GM18502 (cell line): ENCODE measurements at regions not wholly inside any gene's neighbourhood (a gene's known extent, or its start where the extent isn't known, plus 50 kb on each side); places are given as distances from the start of the nearest gene placed in this dataset.

Experiments used
- ATAC-seq: cut with Tn5 transposase; IDR thresholded peaks from one replicate; pipeline ENCODE4 v1.9.1; 2021; ENCODE audit warnings: mild to moderate bottlenecking; ENCODE audit not compliant: unreplicated experiment, poor library complexity

GRCh38 chr5:153084511-153084910 is 406.0 kb upstream of the GRIA1 start:
- no peak for ATAC-seq

DNA sequence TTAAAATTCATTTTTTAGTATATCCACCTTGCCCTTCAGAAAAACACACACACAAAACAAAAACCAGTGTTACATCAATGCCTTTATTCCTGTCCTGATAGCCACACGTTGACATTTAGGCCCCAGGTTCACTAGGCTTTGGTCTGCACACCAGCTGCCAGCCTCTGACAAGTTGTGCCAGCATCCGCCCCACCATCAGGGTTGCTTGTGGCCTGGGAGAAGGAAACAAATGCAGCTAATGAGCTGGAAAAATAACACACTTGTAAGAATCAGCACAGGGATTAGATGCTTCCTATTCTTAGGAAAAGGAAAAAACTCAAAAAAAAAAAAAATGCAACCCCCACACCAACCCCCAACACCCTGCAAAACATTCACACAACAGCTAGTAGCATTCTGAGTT is 404.0 kb upstream of the GRIA1 start:
- no peak for ATAC-seq

DNA sequence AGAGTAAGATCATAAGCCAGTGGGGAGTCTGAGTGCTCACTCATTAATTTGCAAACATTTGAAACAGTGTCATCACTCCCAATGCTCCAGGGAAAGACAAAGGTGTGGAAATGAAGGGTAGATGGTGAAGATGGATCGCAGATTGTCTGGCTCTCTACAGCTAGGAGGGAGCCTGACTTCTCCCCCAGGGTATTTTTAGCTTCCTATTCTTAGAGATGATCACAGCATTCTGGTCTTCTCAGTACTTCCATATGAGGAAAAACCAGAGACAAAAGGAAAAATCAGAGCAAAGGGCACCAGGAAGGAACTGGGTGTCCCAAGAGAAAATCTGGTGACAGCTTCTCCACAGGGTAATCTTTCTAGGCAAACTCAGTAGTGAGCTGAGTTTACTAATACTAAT is 401.9 kb upstream of the GRIA1 start:
- no peak for ATAC-seq

- no peak for ATAC-seq
Measured at GRCh38 chr5:153094333-153094732, 396.1 kb upstream of the GRIA1 start.

DNA sequence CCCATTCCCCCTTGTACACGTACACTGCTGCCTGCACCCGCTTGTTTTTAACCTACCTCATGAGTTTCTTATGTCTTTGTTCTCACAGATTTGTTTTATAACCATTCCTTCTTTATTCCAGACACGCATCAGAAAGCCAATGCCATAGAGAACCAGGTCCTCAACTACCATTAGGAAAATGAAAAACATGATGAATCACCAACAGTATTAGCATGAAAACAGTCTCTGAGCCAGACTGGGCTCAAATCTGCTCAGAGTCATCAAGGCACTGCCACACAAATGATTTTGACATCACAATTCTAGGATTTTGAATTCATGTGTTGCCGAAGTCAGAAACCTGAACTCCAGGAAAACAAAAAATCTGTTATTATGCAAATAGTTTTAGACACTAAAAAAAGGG is 394.1 kb upstream of the GRIA1 start:
- ATAC-seq: no peak

DNA sequence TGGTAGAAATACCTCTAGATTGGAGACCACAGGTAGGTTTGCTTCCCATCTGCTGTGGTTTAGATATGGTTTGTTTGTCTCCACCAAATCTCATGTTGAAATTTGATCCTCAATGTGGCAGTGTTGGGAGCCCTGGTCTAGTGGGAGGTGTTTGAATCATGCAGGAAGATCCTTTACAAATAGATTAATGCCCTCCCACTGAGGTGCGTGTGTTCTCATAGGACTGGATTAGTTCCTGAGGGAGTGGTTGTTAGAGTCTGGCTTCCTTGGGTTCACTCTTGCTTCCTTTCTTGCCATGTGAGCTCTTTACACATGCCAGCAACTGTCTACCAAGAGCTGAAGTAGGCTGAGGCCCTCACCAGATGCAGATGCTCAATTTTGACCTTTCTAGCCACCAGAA is 391.1 kb upstream of the GRIA1 start:
- ATAC-seq: no peak

DNA sequence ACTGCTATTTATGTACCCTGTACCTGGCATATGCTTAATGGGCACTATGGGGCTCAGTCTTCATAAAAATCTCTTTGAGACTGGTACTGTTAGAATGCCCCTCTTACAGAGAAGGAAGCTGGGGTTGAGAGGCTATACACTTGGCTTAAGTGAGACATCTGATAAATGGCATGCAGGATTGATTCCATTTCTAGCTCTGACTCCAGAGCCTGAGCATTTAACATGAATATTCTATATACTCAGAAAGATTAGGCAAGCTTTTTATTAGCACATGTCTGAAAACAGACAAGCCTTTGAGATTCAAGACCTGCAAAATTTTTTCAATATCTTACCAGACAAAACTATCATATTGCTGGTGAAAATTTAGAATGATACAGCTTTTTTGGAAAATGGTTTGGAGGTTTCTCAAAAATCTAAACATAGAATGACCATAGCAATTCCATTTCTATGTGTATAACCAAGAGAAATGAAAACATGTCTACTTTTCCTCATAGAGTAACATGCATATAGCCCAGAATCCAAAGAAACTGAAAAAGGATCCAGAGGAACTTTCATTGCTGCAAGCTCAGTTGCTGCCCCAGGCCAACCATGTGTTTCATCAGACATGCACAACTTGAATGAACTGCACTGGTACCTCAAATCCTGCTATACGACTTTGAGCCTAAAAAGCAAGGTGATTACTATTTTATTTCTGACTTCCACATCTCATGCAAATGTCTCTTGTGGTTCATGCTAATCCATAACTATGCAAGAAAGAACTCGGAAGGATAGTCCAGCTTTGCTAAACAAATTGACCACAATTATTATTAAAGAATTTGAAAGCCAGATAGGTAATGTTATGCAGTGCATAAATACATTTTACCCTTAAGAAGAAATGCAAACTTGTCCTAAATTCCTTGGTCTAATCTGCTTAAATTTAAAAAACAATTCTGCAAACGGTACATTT is 389.0 kb upstream of the GRIA1 start:
- ATAC-seq: no peak

- no peak for ATAC-seq
Measured at GRCh38 chr5:153116916-153117315, 373.6 kb upstream of the GRIA1 start.

GRCh38 chr5:153118018-153118417 is 372.5 kb upstream of the GRIA1 start:
- ATAC-seq: no peak

- no peak for ATAC-seq
Measured at GRCh38 chr5:153122403-153122802, 368.1 kb upstream of the GRIA1 start.

- ATAC-seq: no peak
Measured at GRCh38 chr5:153130296-153130695, 360.2 kb upstream of the GRIA1 start.

GRCh38 chr5:153135411-153135810 is 355.1 kb upstream of the GRIA1 start:
- ATAC-seq: no peak

DNA sequence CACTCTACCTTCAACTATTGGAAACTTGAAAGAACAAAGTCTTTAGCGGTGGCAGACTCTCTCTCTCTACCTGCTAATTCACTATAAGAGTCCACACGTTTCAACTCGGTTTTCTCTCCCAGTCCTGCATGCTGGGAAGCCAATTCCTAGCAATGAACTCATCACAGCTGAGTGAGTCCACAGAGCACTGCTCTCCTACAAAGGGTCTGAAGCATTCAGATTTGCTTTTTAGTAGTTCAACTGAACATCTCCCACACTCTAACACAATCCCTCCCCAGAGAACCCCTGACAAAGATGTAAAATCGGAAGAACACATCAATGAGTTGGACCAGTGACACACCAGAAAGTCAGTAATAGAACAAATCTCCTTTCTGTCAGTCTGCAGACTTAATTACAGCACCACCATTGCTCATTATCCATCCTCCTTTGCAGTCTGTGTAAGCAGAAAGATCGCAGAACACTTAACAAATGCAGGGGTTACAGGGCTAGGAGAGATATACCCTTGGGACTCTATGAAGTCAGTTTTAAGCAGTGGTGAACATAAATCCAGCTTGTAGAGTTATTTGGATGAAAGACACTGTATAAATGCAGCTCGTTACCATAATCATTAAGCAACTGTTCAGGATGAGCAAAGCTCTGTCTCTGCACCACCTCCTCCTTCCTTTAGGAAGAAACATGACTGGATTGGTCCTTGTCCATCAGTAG is 353.4 kb upstream of the GRIA1 start:
- no peak for ATAC-seq

- peak; percentile 89 for ATAC-seq
Measured at GRCh38 chr5:153147891-153148623, 342.4 kb upstream of the GRIA1 start.

DNA sequence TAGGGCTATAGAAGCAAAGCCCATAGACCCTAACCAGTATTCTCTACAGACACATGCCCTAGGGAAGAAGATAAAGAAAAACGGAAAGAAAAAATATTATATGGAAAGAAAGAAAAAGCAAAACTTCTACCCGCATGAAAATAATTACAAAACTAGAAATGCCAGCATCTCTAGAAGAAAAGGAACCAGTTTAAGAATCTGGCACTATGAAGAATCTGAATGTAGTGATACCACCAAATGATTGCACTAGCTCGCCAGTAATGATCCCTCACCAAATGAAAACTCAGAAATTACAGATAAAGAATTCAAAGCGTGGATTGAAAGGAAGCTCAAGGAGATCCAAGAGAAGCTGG is 341.9 kb upstream of the GRIA1 start:
- no peak for ATAC-seq

DNA sequence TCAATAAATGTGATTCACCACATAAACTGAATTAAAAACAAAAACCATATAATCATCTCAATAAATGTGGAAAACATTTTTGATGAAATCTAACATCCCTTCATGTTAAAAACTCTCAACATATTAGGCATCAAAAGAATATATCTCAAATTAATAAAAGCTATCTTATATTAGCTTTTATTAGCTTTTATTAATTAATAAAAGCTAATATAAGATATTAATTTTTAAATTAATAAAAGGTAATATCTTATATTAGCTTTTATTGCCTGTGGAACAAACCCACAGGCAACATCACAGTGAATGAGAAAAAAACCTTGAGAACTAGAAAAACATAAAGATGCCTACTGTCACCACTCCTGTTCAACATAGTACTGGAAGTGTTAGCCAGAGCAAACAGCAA is 338.9 kb upstream of the GRIA1 start:
- no peak for ATAC-seq

DNA sequence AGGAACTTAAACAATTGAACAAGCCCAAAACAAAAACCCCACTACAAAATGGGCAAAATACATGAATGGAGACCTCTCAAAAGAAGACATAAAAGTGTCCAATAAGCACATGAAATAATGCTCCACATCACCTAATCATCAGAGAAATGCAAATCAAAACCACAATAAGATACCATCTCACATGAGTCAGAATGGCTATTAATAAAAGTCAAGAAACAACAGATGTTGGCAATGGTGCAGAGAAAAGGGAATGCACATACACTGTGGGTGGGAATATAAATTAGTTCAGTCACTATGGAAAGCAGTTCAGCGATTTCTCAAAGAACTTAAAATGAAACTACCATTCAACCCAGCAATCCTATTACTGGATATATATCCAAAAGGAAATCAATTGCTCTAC is 337.4 kb upstream of the GRIA1 start:
- ATAC-seq: no peak

- ATAC-seq: no peak
Measured at GRCh38 chr5:153157156-153157555, 333.3 kb upstream of the GRIA1 start.

DNA sequence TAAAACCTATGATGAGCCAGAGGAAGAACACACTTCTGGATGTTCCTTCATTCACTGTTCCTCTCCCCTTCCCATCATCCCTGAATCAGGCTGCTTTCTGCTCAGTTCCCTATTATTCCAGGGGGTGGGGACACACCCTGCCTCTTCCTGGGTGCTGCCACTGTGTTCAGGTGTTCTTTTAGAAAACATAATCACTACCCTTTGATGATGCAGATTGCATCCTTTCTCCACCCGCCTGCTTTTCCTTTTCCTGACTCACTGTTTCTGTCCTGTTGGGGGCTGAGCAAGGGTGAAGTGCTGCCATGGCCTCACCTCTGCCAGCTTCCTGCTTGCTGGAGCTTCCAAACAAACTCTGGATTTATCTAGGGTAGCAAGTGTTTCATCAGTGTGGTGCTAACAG is 331.9 kb upstream of the GRIA1 start:
- no peak for ATAC-seq

DNA sequence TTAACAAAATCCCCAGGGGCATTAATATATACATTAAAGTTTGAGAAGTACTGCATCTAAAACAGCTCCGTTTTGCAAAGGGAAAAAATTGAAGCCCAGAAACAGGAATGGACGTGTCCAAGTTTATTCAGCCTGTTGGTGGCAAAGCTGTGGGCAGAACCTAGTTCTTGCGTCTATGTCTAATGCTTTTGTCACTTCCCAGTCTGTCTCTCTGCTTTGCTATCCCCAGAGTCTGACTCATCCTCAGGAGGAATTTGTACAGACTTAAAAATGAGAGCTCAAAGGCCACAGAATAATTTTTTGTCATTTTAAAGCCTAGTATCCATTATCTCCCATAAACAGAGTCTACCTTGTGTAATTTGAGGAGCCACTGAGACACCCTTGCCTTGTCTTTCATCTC is 330.9 kb upstream of the GRIA1 start:
- no peak for ATAC-seq

GRCh38 chr5:153168241-153168640 is 322.2 kb upstream of the GRIA1 start:
- no peak for ATAC-seq
